SU-DHL-6 (cell line): ENCODE measurements at regions not wholly inside any gene's neighbourhood (a gene's known extent, or its start where the extent isn't known, plus 50 kb on each side); places are given as distances from the start of the nearest gene placed in this dataset.

ENCODE experiments used
- H2AFZ ChIP-seq: fragments of 200-600 bp; sonication (generic); 2 replicates; pipeline ENCODE4 v1.6.1; 2014; ENCODE audit warnings: low read depth, mild to moderate bottlenecking, moderate library complexity, mixed read lengths, antibody characterized with exemption, low read length; ENCODE audit not compliant: severe bottlenecking
- H3F3A ChIP-seq: fragments of 200-600 bp; shearing (Covaris generic); 2 replicates; pipeline ENCODE4 v1.6.0; 2016; ENCODE audit warnings: antibody characterized with exemption, mild to moderate bottlenecking; ENCODE audit not compliant: insufficient read depth
- H3K27ac ChIP-seq: fragments of 200-600 bp; sonication (generic); 2 replicates; pipeline ENCODE4 v1.5.1; 2016; ENCODE audit warnings: low read depth, mild to moderate bottlenecking, low read length, moderate library complexity, mixed read lengths
- H3K27me3 ChIP-seq: fragments of 200-600 bp; sonication (generic), shearing (Covaris generic); 2 replicates; pipeline ENCODE4 v1.6.0; 2014; ENCODE audit warnings: mild to moderate bottlenecking, low read length
- H3K36me3 ChIP-seq: fragments of 200-600 bp; sonication (generic); 2 replicates; pipeline ENCODE4 v1.6.1; 2014; ENCODE audit warnings: mild to moderate bottlenecking, low read length, mixed read lengths
- H3K4me2 ChIP-seq: fragments of 300-600, 200-600 bp; shearing (Covaris generic), sonication (generic); 2 replicates; pipeline ENCODE4 v1.6.0; 2014; ENCODE audit warnings: low read length, low read depth, mild to moderate bottlenecking; ENCODE audit not compliant: poor library complexity, severe bottlenecking
- H3K4me3 ChIP-seq: fragments of 200-600 bp; sonication (generic); 2 replicates; pipeline ENCODE4 v1.5.1; 2014; ENCODE audit warnings: antibody characterized with exemption, low read length, mild to moderate bottlenecking, mixed read lengths; ENCODE audit not compliant: insufficient read depth, poor library complexity, severe bottlenecking
- H3K79me2 ChIP-seq: fragments of 200-600 bp; sonication (generic); 2 replicates; pipeline ENCODE4 v1.6.1; 2014; ENCODE audit warnings: mild to moderate bottlenecking, low read length, moderate library complexity; ENCODE audit not compliant: insufficient read depth
- H3K9ac ChIP-seq: fragments of 200-600 bp; sonication (generic); 2 replicates; pipeline ENCODE4 v1.7.0; 2014; ENCODE audit warnings: mild to moderate bottlenecking, low read length
- H3K9me2 ChIP-seq: fragments of 200-600 bp; sonication (generic); replicated peaks from 2 replicates; pipeline ENCODE4 v1.6.1; 2014; ENCODE audit warnings: low read length; ENCODE audit not compliant: insufficient read depth
- H3K9me3 ChIP-seq: fragments of 200-600 bp; sonication (generic); 2 replicates; pipeline ENCODE4 v1.6.1; 2014; ENCODE audit warnings: low read length, mixed read lengths; ENCODE audit not compliant: insufficient read depth
- H4K20me1 ChIP-seq: fragments of 200-600 bp; sonication (generic); 2 replicates; pipeline ENCODE4 v1.6.1; 2014; ENCODE audit warnings: low read depth, mild to moderate bottlenecking, antibody characterized with exemption, low read length, moderate library complexity, mixed read lengths
- CTCF ChIP-seq: fragments of 200-600 bp; sonication (generic); IDR thresholded peaks from one replicate; pipeline ENCODE4 v1.5.1; 2017; ENCODE audit warnings: antibody characterized with exemption, mild to moderate bottlenecking, low read length, moderate library complexity; ENCODE audit not compliant: insufficient read depth, poor library complexity, severe bottlenecking
- EZH2phosphoT487 ChIP-seq: fragments of 200-600 bp; sonication (generic), shearing (Covaris generic); conservative IDR thresholded peaks from 2 replicates; pipeline ENCODE4 v1.6.1; 2018; ENCODE audit warnings: mild to moderate bottlenecking, antibody characterized with exemption, low read length, moderate library complexity, mixed read lengths

GRCh38 chr2:155852156-155852555, 480.4 kb downstream of the NR4A2 start:
- Histone ChIP-seq H3K27ac (no peak overlapping the region), H3K9me3 (no peaks in the 10 kb centered on the region), H3K36me3 (no peaks in the 10 kb centered on the region), H3K4me3 (no peak overlapping the region), H3F3A (no peaks in the 10 kb centered on the region), H2AFZ (no peak overlapping the region), H4K20me1 (no peaks in the 10 kb centered on the region), H3K27me3 (no peaks in the 10 kb centered on the region), H3K79me2 (no peaks in the 10 kb centered on the region), H3K9ac (no peak overlapping the region), H3K4me2 (no peak overlapping the region), H3K9me2 (no peaks in the 10 kb centered on the region)
- no peak for TF ChIP-seq EZH2phosphoT487
- TF ChIP-seq CTCF: no peak

GRCh38 chr2:155846259-155846658, 486.3 kb downstream of the NR4A2 start:
- H3K9me2 ChIP-seq: no peaks in the 10 kb centered on the region
- H3F3A ChIP-seq: no peaks in the 10 kb centered on the region
- H3K4me2 ChIP-seq: no peak overlapping the region
- H3K36me3 ChIP-seq: no peaks in the 10 kb centered on the region
- no peaks in the 10 kb centered on the region for H3K27me3 ChIP-seq
- no peak overlapping the region for H2AFZ ChIP-seq
- no peaks in the 10 kb centered on the region for H3K79me2 ChIP-seq
- no peak for TF ChIP-seq CTCF
- TF ChIP-seq EZH2phosphoT487: no peak
- H3K27ac ChIP-seq: no peak overlapping the region
- no peaks in the 10 kb centered on the region for H3K9me3 ChIP-seq
- no peak overlapping the region for H3K4me3 ChIP-seq
- H3K9ac ChIP-seq: no peak overlapping the region
- no peaks in the 10 kb centered on the region for H4K20me1 ChIP-seq

GRCh38 chr2:155844461-155844860, 488.1 kb downstream of the NR4A2 start:
- H3K9me3 ChIP-seq: no peaks in the 10 kb centered on the region
- no peaks in the 10 kb centered on the region for H3K9me2 ChIP-seq
- no peak overlapping the region for H3K27ac ChIP-seq
- TF ChIP-seq EZH2phosphoT487 (no peak), CTCF (no peak)
- H4K20me1 ChIP-seq: no peaks in the 10 kb centered on the region
- no peak overlapping the region for H2AFZ ChIP-seq
- no peak overlapping the region for H3K9ac ChIP-seq
- H3K36me3 ChIP-seq: no peaks in the 10 kb centered on the region
- H3K79me2 ChIP-seq: no peaks in the 10 kb centered on the region
- H3K4me3 ChIP-seq: no peak overlapping the region
- no peak overlapping the region for H3K4me2 ChIP-seq
- no peaks in the 10 kb centered on the region for H3K27me3 ChIP-seq
- H3F3A ChIP-seq: no peaks in the 10 kb centered on the region

- Histone ChIP-seq H3K27ac (no peak overlapping the region), H3K4me3 (no peak overlapping the region), H3K9me2 (no peaks in the 10 kb centered on the region), H3K27me3 (no peaks in the 10 kb centered on the region), H3K9ac (no peak overlapping the region), H4K20me1 (no peaks in the 10 kb centered on the region), H3K79me2 (no peaks in the 10 kb centered on the region), H2AFZ (no peak overlapping the region), H3K36me3 (no peaks in the 10 kb centered on the region), H3F3A (no peaks in the 10 kb centered on the region), H3K4me2 (no peak overlapping the region), H3K9me3 (no peaks in the 10 kb centered on the region)
- no peak for TF ChIP-seq CTCF
- no peak for TF ChIP-seq EZH2phosphoT487
Observed at GRCh38 chr2:155842103-155842502, 490.4 kb downstream of the NR4A2 start.
